HG03457 (cell line): ENCODE measurements at regions not wholly inside any gene's neighbourhood (a gene's known extent, or its start where the extent isn't known, plus 50 kb on each side); places are given as distances from the start of the nearest gene placed in this dataset.

Experiments
- ATAC-seq: cut with Tn5 transposase; IDR thresholded peaks from one replicate; pipeline ENCODE4 v1.9.1; 2021; ENCODE audit warnings: moderate number of reproducible peaks; ENCODE audit not compliant: unreplicated experiment

DNA sequence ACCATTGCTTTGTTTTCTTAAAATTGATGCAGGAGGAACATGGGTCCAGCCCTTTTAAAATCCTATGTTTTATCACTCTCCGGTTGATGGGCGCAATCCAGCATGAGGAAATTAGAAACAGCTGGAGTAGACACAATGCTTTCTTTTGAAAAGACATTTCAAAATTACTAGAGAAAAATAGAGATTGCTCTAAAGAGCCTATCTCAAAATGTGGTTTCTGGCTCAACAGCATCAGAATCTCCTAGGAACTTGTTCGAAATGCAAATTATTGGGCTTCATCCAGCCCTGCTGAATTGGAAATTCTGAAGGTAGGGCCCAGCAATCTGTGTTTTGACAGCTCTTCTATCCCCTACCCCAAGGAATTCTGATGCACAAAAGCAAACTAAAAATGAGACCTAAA, 190.8 kb upstream of the BMP2 start:
- no peak for ATAC-seq

DNA sequence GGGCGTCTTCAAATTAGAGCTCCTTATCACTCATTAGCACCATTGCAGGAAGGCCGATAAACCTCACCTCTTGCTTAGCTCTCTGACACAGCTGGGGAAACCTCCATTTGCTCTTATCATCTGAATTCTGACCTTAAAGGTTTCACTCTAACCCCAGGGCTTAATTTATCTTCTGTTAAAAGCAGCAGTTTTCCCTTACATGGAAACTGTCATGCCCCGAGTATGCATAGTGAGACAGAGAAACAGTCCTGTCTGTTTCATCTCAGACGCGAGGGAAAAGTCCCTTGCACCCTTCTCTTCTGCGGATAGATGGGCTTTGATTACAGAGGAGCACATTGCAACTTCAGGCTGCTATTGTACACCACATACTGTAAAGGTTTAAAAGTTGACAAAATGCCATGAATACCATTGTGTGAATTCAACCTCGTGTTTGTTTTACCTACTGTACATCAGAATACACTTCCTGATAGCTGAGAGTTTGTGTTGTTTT, 191.5 kb upstream of the BMP2 start:
- peak; percentile 79 for ATAC-seq

DNA sequence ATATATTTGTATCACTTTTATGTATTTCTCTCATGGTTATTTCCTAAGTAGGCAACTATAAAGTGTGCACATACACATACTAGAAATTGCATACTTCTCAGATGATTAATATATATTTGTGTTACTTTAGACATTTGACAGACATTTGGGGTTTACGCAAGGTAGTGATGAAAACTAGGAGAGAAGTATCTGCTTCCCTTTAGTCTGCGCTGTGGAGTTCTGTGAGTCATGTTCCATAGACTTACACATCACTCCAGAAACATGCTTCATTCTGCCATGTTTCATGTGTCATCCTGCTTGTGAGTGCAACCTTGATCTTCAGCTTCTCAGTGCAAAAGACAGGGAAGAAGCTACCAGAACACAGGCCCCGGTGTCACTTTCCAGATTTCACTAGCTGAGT, 200.7 kb upstream of the BMP2 start:
- no peak for ATAC-seq

DNA sequence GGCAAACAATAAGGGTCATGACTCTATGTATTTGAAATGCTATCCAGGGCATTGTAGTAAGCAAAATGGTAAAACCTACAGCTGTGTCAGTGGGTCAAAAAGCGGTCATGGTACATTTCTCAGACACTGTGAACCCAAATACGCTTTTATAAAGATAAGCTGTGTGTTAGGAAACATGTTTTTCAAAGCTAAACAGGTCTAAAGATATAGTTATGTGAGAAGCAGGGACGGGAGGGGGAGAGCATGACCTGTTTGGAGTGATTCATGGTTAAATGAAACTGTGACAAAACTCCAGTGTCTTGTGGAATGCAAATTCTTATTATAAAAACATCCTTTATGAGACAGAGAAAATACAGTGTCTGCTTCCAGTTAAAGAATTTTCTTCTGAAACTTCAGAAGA, 205.4 kb upstream of the BMP2 start:
- ATAC-seq = no peak

DNA sequence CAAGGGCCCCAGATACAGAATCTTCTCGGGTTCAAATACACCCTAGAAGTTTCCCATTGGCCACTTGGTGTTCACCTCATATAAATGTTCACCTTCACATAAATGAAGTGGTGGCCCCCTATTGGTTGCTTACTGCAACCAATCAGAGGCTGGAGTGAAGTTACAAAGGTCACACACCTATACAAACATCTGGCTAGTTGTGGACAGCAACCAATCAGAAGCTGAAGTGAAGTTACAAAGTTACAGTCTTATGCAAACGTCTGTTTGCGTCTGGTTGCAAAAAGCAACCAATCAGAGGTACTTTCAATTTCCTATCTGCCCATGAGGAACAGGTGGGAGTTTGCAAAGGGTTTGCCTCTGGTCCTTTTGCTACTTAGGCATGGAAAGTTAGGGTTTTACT, 206.5 kb upstream of the BMP2 start:
- ATAC-seq = no peak

DNA sequence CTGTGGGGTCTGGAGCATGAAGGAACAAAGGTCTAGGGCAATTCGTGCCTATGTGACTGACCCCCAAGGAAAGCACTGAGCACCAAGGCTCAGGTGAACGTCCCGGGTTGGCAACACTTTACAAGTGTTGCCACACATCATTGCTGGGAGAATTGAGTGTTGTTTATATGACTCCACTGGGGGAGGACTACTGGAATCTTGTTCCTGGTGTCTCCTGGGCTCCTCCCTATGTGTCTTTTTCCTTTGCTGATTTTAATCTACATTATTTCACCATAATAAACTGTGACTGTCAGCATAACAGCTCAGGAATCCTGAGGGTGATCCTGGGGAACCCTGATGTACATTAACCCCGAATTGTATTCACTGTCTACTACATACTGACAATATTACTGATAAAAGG, 207.7 kb upstream of the BMP2 start:
- no peak for ATAC-seq

DNA sequence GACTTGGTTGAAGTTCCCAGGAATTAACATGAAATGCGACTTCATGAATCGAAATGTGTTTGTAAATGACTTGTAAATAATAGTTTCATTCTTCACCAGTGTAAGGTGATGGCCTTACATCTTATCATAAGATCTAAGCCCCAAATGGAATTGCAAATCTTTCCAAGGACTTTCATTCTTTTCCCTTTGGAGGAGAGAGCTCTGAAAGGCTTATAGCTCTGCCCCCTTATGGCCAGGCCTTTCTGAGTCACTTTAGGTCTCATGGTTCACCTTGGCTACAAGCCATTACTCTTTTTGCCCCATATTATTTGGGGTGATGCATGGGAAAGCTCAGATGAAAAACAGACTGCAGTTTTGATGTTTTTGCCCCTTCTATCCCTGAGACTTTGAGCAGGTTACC, 209.1 kb upstream of the BMP2 start:
- no peak for ATAC-seq

DNA sequence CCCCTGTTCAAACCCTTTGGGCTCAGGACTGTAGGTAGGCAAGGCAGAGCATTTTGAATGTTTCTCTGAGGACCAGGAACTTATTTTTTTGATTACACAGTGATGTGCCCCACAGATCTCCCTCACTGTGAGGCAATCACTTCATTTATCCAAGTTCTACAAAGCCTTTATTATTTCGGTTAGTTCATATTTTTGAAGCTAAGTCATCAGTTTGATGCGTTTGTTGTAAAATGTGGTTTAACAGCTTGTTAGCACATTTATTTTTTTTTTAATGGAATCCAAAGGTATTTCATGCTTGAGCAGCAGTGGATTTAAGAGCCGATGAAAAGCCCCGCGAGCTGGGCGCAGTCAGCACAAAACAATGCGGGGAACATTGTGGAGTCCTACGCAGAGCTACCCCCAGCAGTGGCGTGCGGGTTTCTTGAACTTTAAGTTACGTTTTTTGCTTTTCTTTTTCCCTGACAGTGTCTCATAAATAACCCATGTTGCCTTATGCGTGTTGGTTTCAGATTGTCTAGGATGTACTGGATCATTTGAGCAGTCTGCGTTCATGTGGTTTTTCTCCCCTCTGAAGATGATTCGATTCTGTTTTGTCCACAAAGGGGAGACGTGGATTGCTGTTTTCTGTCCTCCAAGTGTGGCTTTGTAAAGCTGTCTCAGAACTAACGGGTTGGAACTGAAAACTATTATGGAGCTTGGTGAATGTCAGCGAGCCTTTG, 233.6 kb upstream of the BMP2 start:
- no peak for ATAC-seq

DNA sequence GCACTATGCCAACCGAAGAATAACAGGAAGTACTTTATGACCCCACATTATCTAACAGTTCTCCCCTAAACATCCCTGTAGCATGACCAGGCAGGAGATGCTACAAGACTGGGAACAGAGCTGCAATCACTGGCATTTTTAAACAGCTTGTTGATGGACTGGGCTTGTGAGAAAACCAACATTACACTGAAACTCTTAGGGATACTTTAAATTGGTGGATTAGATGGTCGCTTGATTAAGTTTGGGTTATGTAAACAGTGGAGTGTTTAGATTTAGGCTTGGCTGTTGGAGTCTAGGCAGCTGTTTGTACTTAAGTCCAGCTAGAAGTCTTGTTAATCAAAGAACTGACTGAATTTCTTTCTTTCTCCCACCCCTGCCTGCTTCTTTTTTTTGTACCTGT, 234.1 kb upstream of the BMP2 start:
- ATAC-seq = no peak

DNA sequence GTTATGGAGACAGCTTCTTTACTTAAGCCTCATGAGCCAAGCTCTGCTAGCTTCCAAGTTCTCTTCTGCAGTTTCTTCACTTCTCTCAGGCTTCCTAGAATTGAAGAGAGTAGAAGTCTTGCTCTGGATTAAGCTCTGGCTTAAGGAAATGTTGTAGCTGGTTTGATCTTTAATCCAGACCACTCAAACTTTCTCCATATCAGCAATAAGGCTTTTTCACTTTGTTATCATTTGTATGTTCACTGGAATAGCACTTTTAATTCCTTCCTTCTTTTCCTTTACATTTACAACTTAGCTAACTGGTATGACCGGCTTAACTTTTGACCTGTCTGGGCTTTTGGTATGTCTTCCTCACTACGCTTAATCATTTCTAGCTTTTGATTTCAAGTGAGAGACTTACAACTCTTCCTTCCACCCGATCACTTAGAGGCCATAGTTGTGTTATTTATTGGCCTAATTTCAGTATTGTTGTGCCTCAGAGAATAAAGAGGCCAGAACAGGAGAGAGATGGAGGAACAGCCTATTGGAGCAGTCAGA, 236.6 kb upstream of the BMP2 start:
- no peak for ATAC-seq

DNA sequence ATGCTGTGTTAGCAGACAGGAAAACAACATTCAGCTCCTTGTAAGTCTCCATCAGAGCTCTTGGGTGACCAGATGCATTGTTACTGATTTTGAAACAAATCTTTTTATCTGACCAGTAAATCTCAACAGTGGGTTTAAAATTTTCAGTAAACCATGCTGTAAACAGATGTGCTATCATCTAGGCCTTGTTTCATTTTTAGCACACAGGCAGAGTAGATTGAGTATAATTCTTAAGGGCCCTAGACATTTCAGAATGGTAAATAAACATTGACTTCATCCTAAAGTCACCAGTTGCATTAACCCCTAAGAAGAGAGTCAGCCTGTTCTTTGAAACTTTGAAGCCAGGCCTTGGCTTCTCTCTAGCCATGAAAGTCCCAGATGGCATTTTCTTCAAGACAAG, 237.2 kb upstream of the BMP2 start:
- no peak for ATAC-seq

DNA sequence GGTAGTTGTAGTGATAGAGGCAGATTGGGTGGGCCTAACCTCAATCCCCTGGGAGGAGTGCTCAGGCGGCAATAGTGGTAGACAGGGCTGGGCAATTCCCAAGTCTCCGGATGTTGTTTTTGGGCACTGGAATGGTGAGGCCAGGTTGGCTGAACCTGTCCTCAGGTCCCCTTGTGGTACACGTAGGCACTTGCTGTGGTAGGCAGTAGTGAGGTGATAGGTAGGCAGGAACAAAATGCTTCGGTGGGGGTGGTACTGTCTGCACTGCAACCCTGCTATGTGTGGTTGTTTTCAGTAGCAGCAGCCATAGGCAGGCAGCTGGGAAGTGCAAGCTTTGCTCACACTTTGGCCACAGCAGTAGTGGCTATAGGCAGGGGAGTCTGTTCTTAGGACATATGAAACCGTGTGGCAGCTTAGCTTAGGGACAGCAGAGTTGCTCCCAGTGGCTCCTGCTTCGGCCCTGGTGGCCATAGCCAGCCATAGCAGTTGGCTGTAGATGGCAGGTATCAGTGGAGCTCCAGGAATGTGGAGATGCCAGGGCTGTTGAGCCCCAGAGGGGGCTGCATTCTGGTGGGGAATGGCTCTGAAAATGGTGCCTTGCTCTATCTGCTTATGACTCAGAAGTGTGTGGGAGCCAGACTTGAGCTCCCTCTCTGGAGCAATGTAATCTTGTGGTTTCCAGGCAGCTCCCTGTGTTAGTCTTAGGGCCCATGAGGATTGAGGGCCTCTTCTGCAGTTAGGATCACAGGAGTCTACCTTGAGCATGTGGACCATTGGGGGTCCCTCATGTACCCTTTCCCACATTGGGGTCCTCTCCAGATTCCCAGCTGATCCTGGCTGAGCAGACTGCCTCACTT, 241.8 kb upstream of the BMP2 start:
- no peak for ATAC-seq

DNA sequence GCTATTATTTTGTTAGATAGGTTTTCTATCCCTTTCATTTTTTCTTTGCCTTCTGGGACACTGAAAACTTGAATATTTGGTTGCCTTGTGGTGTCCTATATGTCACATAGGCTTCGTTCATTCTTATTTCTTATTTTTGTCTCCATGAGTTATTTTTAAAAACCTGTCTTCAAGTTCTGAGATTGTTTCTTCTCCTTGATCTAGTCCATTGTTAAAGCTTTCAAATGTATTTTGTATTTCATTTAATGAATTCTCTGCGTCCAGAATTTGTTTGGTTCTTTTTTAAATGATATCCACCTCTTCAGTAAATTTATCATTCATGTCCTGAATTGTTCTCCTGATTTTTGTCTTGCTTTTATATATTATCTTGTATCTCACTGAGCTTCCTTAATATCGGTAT, 243.2 kb upstream of the BMP2 start:
- no peak for ATAC-seq

DNA sequence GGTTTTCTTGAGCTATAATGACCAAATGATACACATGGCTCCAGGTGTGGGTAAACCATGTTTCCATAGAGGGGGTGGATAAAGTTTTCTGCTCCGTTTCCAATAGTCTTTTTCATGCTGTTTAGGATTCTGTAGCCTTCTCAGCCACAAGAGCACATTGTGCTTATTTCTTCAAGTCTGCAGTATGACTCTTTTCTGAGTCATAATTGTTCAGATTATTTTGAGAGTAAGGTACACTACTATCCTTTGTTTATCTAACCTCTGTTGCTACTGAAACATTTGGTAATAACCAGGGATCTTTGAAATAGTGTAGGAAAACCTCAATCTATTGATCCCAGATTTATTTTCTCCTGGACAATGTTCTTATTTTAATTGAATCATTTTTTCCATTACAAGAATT, 247.9 kb upstream of the BMP2 start:
- no peak for ATAC-seq

DNA sequence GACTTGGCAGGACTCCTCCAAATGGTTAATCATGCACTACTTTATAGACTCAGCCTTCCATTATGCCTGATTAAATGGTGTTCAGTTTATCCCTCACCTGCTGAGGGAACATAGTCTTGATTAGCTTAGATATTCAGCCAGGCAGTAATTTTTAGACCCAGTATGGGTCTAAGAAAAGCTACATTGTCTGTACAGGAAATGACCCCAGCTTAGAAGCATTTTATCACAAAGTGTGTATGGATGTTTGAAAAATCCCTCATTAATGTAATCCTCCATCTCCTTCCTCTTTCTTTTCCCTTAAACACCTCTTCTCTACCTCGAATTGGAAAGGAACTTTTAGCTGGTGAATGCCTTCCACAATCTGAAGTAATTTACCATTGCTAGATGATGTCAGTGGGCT, 252.2 kb upstream of the BMP2 start:
- ATAC-seq = no peak

DNA sequence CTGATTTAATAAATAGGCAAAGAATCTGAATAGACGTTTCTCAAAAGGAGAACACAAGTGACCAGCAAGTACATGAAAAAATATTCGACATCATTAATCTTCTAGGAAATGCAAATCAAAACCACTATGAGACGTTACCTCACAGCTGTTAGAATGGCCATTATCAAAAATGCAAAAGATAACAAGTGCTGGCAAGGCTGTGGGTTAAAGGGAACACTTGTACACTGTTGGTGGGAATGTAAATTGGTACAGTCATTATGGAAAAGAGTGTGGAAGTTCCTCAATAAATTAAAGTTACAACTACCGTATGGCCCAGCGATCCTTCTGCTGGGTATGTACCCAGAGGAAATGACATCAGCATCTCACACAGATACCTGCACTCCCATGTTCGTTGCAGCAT, 253.9 kb upstream of the BMP2 start:
- ATAC-seq = no peak

DNA sequence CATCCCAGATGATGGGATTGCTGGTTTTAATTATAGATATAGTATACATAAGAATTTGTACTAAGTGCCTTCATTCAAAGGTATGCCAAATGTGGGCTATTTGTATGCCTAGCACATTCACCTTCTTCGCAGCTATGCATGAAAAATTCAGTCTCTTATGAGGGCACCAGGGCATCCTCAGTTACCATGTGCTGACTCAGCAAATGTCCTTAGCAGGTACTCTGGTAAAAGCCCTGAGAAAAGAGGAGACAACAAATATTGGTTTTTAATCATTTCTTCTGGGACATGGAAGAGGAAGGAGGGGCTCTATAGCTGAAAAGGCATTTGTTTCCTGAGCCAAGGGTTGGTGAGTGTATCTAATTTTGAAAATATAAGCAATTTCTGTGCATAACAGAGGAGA, 258.1 kb upstream of the BMP2 start:
- no peak for ATAC-seq

DNA sequence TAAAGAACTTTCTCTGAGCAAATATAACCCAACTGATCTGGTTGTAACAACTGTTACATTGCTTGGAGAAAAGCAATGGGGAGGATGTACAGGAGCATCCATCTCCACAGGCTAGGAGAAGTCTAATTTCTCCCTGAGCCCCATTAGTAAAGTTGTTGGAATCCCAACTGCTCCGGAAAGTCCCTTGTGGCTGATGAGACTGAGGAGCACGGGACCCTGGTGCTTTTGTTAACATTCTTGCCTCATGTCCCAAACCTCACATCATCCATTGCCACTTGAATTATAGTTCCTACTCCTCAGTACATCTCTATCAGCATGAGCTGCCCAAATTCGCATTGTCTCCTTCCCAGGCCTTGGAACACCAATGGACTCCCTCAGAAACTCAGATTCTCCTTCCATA, 260.6 kb upstream of the BMP2 start:
- ATAC-seq = no peak

DNA sequence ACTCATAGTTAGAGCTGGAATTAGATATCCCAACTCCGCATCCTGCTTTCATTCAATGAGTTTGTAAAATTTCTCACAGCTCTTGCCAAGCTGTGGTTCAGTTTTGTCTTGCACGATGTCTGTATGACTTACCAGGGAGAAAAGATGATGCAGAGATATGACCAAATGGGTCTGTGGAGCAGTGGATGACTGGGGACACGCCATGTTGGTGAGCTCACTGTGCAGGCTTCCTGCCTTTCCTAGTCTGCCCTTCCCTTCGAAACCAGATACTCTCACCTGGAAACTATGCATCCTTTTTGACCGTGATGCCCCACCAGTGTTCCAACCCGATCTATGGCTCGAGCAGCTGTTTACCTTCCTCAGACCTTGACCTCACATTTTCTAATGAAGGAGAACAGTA, 262.7 kb upstream of the BMP2 start:
- ATAC-seq = no peak

DNA sequence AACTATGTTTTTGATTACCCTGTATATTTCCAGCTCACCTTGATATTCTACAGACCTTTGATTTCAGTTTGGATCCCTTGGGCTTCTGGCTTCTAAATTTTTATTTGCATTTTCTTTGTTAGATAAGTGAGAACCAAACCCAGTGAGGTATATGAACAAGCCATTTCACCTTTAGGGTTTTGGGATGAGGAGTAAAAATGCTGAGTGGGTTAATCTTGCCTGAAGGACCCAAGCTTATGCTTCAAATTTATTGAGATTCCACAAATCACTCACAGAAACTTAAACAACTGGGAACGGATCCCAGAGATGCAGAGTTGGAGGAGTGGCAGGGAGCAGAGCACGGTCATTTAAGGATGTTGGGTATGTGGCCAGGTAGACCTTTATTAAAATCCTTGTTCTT, 263.3 kb upstream of the BMP2 start:
- ATAC-seq = no peak

DNA sequence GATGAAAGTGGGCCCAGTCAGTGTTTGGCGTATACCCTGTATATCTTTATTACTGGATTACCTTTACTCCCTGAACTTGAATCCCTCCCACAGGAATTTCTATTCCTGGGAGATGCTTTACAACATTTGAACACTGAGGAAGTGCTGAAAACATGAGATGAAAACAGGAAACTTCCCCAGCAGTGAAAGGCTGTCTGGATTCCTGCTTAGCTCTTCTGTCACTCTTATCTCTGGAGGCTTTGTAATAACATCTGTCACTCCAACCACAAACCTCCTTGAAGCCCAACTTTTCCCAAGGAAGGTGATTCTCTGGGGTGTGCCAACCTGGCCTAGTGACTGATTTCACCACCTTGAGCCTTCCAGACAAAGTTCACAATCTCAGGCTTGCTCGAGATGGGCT, 264.5 kb upstream of the BMP2 start:
- ATAC-seq = no peak

DNA sequence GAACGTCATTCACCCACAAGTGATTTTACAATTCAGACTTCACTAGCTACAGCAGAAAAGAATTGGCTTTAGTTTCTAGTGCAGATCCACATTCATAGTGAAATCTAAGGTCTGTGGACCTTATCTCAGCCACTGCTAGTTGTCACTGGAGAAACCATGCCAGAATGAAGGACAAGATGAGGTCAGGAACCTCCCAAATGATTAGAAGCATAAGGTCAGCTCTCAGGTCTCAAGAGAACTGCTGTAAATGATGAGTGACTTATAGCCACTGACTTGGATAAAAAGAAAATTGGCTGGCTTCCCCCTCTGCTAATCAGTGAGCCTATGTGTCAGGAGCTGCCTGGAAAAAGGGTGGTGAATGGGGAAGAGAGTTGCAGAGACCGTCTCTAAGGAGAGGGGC, 265.3 kb upstream of the BMP2 start:
- ATAC-seq = no peak
